CD14-positive monocyte (primary cell): ENCODE measurements at regions not wholly inside any gene's neighbourhood (a gene's known extent, or its start where the extent isn't known, plus 50 kb on each side); places are given as distances from the start of the nearest gene placed in this dataset.

Experiments used
- DNase-seq, 3 donors: peaks; one replicate each; pipeline ENCODE4 v3.0.0-alpha.2; 2011 to 2022
- H2AFZ ChIP-seq: 2 replicates; pipeline ENCODE4 v1.6.0; 2012; ENCODE audit warnings: mild to moderate bottlenecking, low read depth, low read length, inconsistent platforms; ENCODE audit not compliant: insufficient read depth, poor library complexity, severe bottlenecking
- H3K27ac ChIP-seq, 2 donors: 1 replicate in 1 of 2; 2 replicates in 1 of 2; pipeline ENCODE4 v1.5.1; 2012 to 2013; ENCODE audit warnings: low read length in 2 of 2, control low read depth in 1 of 2, inconsistent platforms in 1 of 2, low read depth in 1 of 2, mild to moderate bottlenecking in 1 of 2
- H3K27me3 ChIP-seq, 2 donors: one replicate each; pipeline versions ENCODE4 v1.6.0 to v1.6.1; 2011 to 2013; ENCODE audit warnings: low read length in 2 of 2; ENCODE audit not compliant: control insufficient read depth in 2 of 2, insufficient read depth in 2 of 2
- H3K36me3 ChIP-seq, 2 donors: replicated peaks in 1 of 2; 1 replicate in 1 of 2; 2 replicates in 1 of 2; pipeline versions ENCODE4 v1.5.1 to v1.6.1; 2012 to 2013; ENCODE audit warnings: low read length in 2 of 2, control low read depth in 1 of 2, inconsistent platforms in 1 of 2, mild to moderate bottlenecking in 1 of 2; ENCODE audit not compliant: insufficient read depth in 2 of 2, control insufficient read depth in 1 of 2
- H3K4me1 ChIP-seq, 2 donors: 1 replicate in 1 of 2; 2 replicates in 1 of 2; pipeline versions ENCODE4 v1.5.1 to v1.6.1; 2012 to 2013; ENCODE audit warnings: low read length in 2 of 2, control low read depth in 1 of 2, inconsistent platforms in 1 of 2, mild to moderate bottlenecking in 1 of 2, moderate library complexity in 1 of 2; ENCODE audit not compliant: insufficient read depth in 2 of 2, control insufficient read depth in 1 of 2
- H3K4me2 ChIP-seq: replicated peaks from 2 replicates; pipeline ENCODE3; 2012; ENCODE audit warnings: low read length, moderate library complexity, mild to moderate bottlenecking; ENCODE audit not compliant: poor library complexity, severe bottlenecking; ENCODE audit errors: extremely low read depth
- H3K4me3 ChIP-seq, 3 experiments: fragments of 200-600 bp in 1 of 3; sonication (generic) in 1 of 3; replicated peaks in 1 of 3; 1 replicate in 2 of 3; 2 replicates in 1 of 3; pipeline ENCODE4 v1.5.1; 2011 to 2013; ENCODE audit warnings: low read length in 3 of 3, mild to moderate bottlenecking in 3 of 3, control low read depth in 2 of 3, low read depth in 2 of 3, inconsistent platforms in 1 of 3, moderate library complexity in 1 of 3
- H3K79me2 ChIP-seq: 2 replicates; pipeline ENCODE4 v1.6.0; 2012; ENCODE audit warnings: mild to moderate bottlenecking, control low read depth, inconsistent platforms, low read length, moderate library complexity; ENCODE audit not compliant: insufficient read depth
- H3K9ac ChIP-seq: 2 replicates; pipeline ENCODE4 v1.6.0; 2017; ENCODE audit warnings: low read length, mild to moderate bottlenecking; ENCODE audit not compliant: insufficient read depth, poor library complexity, severe bottlenecking
- H3K9me3 ChIP-seq, 2 donors: replicated peaks in 1 of 2; 1 replicate in 1 of 2; 2 replicates in 1 of 2; pipeline versions ENCODE4 v1.5.1 to v1.6.1; 2012 to 2013; ENCODE audit warnings: low read length in 2 of 2, control low read depth in 1 of 2; ENCODE audit not compliant: control insufficient read depth in 1 of 2, insufficient read depth in 1 of 2
- H4K20me1 ChIP-seq: 2 replicates; pipeline ENCODE4 v1.6.0; 2012; ENCODE audit warnings: mild to moderate bottlenecking, low read length, control low read depth, moderate library complexity; ENCODE audit not compliant: insufficient read depth
- H3K27ac Mint-ChIP-seq, 7 donors: one replicate each; pipeline ENCODE4 v1.8.0; 2020; ENCODE audit warnings: mild to moderate bottlenecking in 7 of 7, mixed read lengths in 7 of 7, moderate library complexity in 6 of 7, inconsistent platforms in 2 of 7
- H3K27me3 Mint-ChIP-seq, 3 donors: one replicate each; pipeline ENCODE4 v1.8.0; 2021 to 2022; ENCODE audit warnings: low read depth in 3 of 3, mild to moderate bottlenecking in 3 of 3, mixed read lengths in 3 of 3, moderate library complexity in 3 of 3, inconsistent platforms in 1 of 3
- H3K36me3 Mint-ChIP-seq, 2 donors: one replicate each; pipeline ENCODE4 v1.8.0; 2020; ENCODE audit warnings: mixed read lengths in 2 of 2, inconsistent platforms in 1 of 2, mild to moderate bottlenecking in 1 of 2
- H3K4me1 Mint-ChIP-seq: one replicate; pipeline ENCODE4 v1.8.0; 2020; ENCODE audit warnings: mild to moderate bottlenecking, mixed read lengths
- H3K4me3 Mint-ChIP-seq, 2 donors: one replicate each; pipeline ENCODE4 v1.8.0; 2020; ENCODE audit warnings: mild to moderate bottlenecking in 2 of 2, mixed read lengths in 2 of 2, moderate library complexity in 1 of 2
- H3K9me3 Mint-ChIP-seq, 7 donors: one replicate each; pipeline ENCODE4 v1.8.0; 2020 to 2022; ENCODE audit warnings: mixed read lengths in 7 of 7, mild to moderate bottlenecking in 6 of 7, moderate library complexity in 6 of 7, inconsistent platforms in 2 of 7
- WGBS: methylation state at CpG from one replicate; pipeline ENCODE4 v1.1.5; 2013; ENCODE audit warnings: missing lambda C conversion rate; ENCODE audit not compliant: insufficient coverage; 5-methylcytosine and 5-hydroxymethylcytosine counted together
- intact Hi-C, 2 donors: fragments of 100-400 bp; cut with micrococcal nuclease; formaldehyde crosslinking; loops; one replicate each; pipeline versions ENCODE4 v1.15.0 to v1.15.1; 2023
- TF ChIP-seq, protein P1 (sequence below): fragments of 200-600 bp; IDR thresholded peaks from one replicate; pipeline ENCODE4 v1.8.0; 2022; ENCODE audit warnings: antibody characterized with exemption, mild to moderate bottlenecking

DNA sequence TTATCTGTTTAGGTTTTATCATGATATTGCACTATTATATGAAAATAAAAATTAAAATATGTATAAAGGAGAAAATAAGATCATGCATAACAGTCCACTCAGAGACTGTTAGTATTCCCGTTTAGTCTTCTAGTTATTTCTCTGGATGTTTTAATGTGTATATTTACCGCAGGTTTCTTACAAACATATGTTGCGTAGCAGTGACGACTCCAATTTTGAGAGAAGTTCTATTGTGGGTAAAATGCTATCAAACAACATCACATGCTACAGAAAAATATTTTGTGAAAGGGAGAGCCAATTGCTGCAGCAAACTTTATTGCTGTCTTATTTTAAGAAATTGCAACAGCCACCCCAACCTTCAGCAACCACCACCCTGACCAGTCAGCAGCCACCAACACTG, 72.4 kb upstream of the NXT1 start:
- H3K9ac ChIP-seq = no peak overlapping the region
- H3K4me3 Mint-ChIP-seq = no peak overlapping the region
- peak overlapping the region in 1 of 7 donors; percentile 0 for H3K27ac Mint-ChIP-seq
- intact Hi-C loops = no loop called here
- peaks cover 0 to 5% (median 4%) of the 10 kb centered on the region in 3 donors for H3K27me3 Mint-ChIP-seq
- DNase-seq = no peak
- no peak overlapping the region for H2AFZ ChIP-seq
- TF ChIP-seq, protein P1, sequence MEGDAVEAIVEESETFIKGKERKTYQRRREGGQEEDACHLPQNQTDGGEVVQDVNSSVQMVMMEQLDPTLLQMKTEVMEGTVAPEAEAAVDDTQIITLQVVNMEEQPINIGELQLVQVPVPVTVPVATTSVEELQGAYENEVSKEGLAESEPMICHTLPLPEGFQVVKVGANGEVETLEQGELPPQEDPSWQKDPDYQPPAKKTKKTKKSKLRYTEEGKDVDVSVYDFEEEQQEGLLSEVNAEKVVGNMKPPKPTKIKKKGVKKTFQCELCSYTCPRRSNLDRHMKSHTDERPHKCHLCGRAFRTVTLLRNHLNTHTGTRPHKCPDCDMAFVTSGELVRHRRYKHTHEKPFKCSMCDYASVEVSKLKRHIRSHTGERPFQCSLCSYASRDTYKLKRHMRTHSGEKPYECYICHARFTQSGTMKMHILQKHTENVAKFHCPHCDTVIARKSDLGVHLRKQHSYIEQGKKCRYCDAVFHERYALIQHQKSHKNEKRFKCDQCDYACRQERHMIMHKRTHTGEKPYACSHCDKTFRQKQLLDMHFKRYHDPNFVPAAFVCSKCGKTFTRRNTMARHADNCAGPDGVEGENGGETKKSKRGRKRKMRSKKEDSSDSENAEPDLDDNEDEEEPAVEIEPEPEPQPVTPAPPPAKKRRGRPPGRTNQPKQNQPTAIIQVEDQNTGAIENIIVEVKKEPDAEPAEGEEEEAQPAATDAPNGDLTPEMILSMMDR = no peak
- peaks cover 16% of the 10 kb centered on the region for H3K4me1 Mint-ChIP-seq
- H3K36me3 Mint-ChIP-seq = no peaks in the 10 kb centered on the region
- no peaks in the 10 kb centered on the region for H3K9me3 ChIP-seq
- no peak overlapping the region for H3K4me2 ChIP-seq
- H3K79me2 ChIP-seq = no peaks in the 10 kb centered on the region
- no peaks in the 10 kb centered on the region for H3K36me3 ChIP-seq
- no peak overlapping the region for H3K27ac ChIP-seq
- H3K9me3 Mint-ChIP-seq = no peaks in the 10 kb centered on the region
- H4K20me1 ChIP-seq = no peaks in the 10 kb centered on the region
- H3K4me1 ChIP-seq = peaks cover 7 to 18% of the 10 kb centered on the region in 2 donors
- WGBS = no CpG with 5 or more reads among the region's 4 CpGs
- no peaks in the 10 kb centered on the region for H3K27me3 ChIP-seq
- H3K4me3 ChIP-seq = no peak overlapping the region

DNA sequence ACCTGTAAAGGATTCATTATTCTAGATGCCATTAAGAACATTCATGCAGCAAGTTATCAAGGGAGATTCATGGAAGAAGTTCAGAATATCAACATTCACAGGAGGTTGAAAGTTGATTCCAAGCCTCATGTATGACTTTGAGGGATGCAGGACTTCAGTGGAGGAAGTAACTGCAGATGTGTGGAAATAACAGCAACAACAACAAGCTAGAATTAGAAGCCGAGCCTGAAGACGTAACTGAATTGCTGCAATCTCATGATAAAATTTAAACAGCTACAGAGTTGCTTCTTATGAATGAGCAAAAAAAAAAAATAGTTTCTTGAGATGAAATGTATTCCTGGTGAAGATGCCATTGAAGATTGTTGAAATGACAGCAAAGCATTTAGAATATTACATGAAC, 73.3 kb upstream of the NXT1 start:
- DNase-seq = peak; percentile 11 to 32 (median 15)
- H3K27me3 Mint-ChIP-seq = peaks cover 0 to 5% (median 4%) of the 10 kb centered on the region in 3 donors
- Histone ChIP-seq H3K9ac (no peak overlapping the region), H3K27me3 (no peaks in the 10 kb centered on the region), H3K4me2 (no peak overlapping the region), H3K36me3 (no peaks in the 10 kb centered on the region), H4K20me1 (no peaks in the 10 kb centered on the region), H3K4me3 (no peak overlapping the region), H2AFZ (no peak overlapping the region), H3K4me1 (peaks cover 7 to 18% of the 10 kb centered on the region in 2 donors), H3K79me2 (no peaks in the 10 kb centered on the region), H3K9me3 (no peaks in the 10 kb centered on the region), H3K27ac (no peak overlapping the region)
- peak overlapping the region in 1 of 2 donors; percentile 48 for H3K4me3 Mint-ChIP-seq
- no peaks in the 10 kb centered on the region for H3K36me3 Mint-ChIP-seq
- no peaks in the 10 kb centered on the region for H3K9me3 Mint-ChIP-seq
- peaks cover 16% of the 10 kb centered on the region for H3K4me1 Mint-ChIP-seq
- peak overlapping the region in 2 of 7 donors; percentile 9 to 40 for H3K27ac Mint-ChIP-seq
- intact Hi-C loops = no loop called here
- TF ChIP-seq, protein P1 = no peak
- WGBS = no CpG with 5 or more reads among the region's 2 CpGs
